Fibroblast of the aortic adventitia (primary cell): ENCODE measurements at regions not wholly inside any gene's neighbourhood (a gene's known extent, or its start where the extent isn't known, plus 50 kb on each side); places are given as distances from the start of the nearest gene placed in this dataset.
A peak's percentile ranks its signal among the peaks of the same experiment; 100 is the strongest.

Experiments used
- DNase-seq: peaks from one replicate; pipeline ENCODE4 v3.0.0-alpha.2; 2010; ENCODE audit warnings: low read depth
- H3K4me3 ChIP-seq: 2 replicates; pipeline ENCODE4 v1.5.1; 2011; ENCODE audit warnings: low read depth, mild to moderate bottlenecking, control low read depth, low read length, moderate library complexity
- small RNA-seq: library from RNA; depleted of rRNA; stranded (forward); fragments of <200 nt; gene quantifications from one replicate; pipeline ENCODE3, GENCODE V24; 2012
- TF ChIP-seq, protein P1 (sequence below): IDR thresholded peaks from 2 replicates; pipeline ENCODE4 v1.5.1; 2011; ENCODE audit warnings: mild to moderate bottlenecking, low read length, control low read depth, inconsistent platforms; ENCODE audit not compliant: insufficient read depth

DNA sequence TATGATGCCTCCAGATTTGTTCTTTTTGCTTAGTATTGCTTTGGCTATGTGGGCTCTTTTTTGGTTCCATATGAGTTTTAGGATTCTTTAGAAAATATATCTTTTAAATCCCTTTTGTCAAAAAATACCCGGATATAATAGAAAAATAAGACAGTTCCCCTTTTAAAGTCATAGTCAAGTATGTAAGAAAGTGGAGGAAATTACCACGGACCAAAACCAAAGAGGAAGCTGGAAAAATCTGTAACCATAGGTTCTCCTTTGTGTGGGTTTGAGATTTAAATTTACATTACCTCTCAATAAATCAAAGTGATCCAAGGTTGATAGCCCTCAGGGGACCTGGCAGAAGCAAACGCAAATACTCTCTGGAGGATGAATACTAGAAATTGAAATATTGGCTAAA, 58.3 kb upstream of the PACRGL start:
- H3K4me3 ChIP-seq, result no peak overlapping the region
- TF ChIP-seq, protein P1, sequence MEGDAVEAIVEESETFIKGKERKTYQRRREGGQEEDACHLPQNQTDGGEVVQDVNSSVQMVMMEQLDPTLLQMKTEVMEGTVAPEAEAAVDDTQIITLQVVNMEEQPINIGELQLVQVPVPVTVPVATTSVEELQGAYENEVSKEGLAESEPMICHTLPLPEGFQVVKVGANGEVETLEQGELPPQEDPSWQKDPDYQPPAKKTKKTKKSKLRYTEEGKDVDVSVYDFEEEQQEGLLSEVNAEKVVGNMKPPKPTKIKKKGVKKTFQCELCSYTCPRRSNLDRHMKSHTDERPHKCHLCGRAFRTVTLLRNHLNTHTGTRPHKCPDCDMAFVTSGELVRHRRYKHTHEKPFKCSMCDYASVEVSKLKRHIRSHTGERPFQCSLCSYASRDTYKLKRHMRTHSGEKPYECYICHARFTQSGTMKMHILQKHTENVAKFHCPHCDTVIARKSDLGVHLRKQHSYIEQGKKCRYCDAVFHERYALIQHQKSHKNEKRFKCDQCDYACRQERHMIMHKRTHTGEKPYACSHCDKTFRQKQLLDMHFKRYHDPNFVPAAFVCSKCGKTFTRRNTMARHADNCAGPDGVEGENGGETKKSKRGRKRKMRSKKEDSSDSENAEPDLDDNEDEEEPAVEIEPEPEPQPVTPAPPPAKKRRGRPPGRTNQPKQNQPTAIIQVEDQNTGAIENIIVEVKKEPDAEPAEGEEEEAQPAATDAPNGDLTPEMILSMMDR, result no peak
- DNase-seq, result no peak

- no peak for DNase-seq
- no peak overlapping the region for H3K4me3 ChIP-seq
- TF ChIP-seq, protein P1, result no peak
Measured at GRCh38 chr4:20643631-20644030, 56.6 kb upstream of the PACRGL start.

- H3K4me3 ChIP-seq, result no peak overlapping the region
- DNase-seq, result no peak
- TF ChIP-seq, protein P1, result no peak
Measured at GRCh38 chr4:20645236-20645635, 55.0 kb upstream of the PACRGL start.

GRCh38 chr4:20646287-20646686, 54.0 kb upstream of the PACRGL start:
- TF ChIP-seq, protein P1, result no peak
- H3K4me3 ChIP-seq, result no peak overlapping the region
- peak; percentile 34 for DNase-seq

Small RNA genes lying in the stretch of these regions (small RNA-seq; reads per million reads assigned to genes)
- gene MIR218-1, result 13.7 reads per million, percentile 94 among the genes with 10 or more reads in this experiment
